Iris pigment epithelial cell (primary cell): ENCODE measurements at regions not wholly inside any gene's neighbourhood (a gene's known extent, or its start where the extent isn't known, plus 50 kb on each side); places are given as distances from the start of the nearest gene placed in this dataset.

Experiments used
- DNase-seq: peaks from one replicate; pipeline ENCODE4 v3.0.0-alpha.2; 2011; ENCODE audit warnings: low read depth

DNA sequence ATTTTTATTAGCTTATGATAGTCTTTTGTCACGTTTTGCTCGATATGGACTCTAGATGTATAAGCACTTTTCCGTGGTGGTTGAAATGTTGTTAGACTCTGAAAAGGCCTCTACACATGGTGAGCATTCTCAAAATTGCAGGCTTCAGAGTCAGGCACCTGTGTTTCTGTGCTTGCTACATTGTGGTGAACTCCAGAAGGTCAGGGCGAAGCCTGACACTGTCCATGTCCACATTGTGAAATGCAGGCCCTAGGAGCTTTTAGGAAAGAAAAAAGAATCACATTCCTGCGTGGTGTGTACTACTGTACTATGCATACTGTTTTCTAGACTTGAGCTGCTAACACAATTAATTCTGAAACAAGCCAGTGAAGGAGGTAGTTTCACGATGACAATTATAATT is 86.3 kb downstream of the HS3ST1 start:
- no peak for DNase-seq

DNA sequence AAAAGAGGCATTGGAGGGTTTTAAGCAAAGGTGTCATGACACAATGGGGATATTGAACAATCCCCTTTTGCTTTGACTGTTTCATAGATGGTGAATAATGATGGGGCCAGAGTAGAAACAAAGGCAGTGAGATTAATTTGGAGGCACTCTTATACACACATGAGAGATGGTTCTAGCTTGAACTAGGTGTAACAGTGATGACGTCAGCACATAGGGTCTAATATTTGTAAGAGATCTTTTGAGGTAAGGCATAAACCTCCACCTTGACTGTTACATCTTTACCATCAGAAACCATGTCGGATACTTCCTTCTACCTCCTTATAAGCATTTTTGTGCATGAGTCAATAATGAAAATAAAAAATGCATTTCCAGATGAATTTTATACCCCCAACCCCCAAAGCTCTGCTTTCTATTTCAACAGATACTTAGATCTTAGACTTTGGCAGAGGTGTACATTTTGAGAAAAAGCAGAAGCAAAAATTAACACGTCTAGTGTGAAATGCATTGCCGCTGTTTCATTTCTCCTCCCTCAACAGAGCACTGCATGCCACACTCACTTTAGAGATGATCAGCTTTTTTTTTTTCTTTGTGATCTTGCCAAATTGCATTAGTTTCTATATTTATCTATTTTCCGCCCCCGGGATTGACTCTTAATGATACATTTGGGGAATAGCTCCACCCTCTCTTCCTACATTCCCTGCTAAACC is 87.2 kb downstream of the HS3ST1 start:
- DNase-seq: no peak

DNA sequence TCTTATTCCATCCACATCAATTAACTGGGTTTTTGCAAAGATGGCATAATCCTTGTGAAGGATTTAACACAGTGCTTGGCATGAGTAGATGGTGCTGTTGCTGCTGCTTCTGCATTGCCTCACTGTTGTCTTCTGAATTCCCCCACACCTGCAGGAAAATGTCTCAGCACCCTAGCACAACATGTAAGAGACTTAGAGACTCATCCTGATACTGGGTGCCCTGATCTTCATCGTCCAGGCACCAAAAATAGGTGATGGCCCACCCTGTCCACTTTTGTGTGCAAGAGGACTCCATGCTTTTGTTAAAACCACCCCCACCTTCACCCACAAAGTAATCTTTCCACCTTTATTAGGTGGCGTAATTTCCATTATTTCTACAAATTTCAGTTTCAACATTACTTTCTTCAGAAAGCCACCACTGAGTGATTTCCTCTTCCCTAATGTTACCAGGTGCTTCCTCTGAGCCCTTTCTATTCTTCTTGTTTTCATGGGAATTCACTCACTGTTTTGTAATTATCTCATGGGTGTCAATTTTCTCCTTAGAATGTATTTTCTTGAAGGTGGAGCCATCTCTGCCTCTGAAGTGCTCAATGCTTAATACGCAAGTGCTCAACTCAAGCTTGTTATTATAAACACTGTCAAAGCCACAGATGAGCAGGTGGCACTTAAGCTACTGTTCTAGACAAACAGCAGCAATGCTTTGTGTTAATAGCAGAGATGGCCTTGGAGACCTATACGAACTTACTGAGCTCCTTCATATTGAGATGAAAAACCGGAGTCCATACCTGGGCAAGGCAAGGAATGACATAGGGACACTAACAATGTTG is 89.5 kb downstream of the HS3ST1 start:
- DNase-seq: no peak

DNA sequence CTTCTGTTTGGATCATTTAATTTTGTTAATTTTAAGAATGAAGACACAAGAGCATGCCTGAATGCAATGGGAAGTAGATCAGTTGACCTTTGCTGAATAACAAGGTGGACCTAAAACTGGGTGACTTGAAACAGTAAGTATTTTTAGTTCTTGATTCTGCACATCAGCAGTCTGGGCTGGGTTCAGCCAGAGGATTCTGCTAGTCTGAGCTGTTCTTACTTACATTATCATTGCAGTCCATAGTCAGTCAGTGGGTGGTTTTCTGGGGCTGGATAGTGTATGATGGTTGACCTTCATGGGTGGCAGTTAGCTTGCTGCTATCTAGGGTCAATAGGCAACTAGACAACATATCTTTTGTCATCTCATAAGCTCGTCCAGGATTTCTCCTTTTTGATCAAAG is 91.4 kb downstream of the HS3ST1 start:
- DNase-seq: no peak

DNA sequence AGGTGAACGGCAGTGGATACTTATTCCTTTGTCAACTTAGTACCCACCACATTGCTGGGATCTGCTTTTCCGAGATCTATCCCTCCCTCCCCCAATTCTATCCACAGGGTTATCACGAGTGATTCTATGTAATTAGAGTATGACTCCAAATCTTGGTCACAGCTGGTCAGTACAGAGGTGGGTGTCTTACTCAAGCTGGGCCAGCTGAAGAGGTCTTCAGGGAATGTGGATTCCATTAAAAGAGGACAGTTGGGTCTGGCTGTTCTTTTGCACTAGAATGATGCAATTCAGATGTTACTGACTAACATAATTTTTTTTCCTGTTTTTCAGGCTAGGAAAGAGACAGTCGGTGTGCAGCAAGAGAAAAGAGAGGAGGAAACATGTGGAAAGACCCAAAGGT is 92.3 kb downstream of the HS3ST1 start:
- DNase-seq: no peak

DNA sequence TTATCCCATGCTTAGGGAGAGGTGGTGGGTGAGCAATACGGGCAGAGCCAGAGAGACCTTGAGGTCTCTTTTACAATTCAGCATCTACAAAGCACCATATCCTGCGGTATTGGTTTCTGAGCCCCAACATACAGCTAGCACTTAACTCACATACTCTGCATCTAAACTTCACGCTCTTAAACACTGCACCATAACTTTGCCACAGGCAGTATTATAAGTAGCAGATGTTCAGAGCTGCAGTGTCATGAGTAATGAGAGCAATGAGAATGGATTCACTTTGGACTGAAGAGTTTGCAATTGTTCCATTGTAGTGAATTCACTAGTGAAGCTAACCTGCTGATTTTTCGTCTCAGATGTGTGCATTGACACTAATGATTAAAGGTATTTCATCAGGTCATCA is 93.8 kb downstream of the HS3ST1 start:
- DNase-seq: no peak

DNA sequence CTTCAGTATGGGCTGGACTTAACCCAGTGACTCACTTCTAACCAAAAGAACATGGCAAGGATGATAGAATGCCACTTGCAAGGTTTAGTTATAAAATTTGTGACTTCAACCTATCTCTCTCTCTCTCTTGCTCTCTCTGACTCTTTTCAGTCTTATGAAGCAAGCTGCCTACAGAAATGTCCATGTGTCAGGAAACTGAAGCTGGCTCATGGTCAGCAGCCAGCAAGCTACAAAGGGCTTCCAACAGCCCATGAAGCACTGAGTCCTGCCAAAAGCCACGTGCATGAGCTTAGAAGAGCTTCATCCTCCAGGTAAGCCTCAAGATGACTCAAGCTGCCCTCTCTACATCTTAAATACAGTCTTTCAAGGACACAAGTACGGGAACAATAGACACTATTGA is 100.3 kb downstream of the HS3ST1 start:
- DNase-seq: no peak

DNA sequence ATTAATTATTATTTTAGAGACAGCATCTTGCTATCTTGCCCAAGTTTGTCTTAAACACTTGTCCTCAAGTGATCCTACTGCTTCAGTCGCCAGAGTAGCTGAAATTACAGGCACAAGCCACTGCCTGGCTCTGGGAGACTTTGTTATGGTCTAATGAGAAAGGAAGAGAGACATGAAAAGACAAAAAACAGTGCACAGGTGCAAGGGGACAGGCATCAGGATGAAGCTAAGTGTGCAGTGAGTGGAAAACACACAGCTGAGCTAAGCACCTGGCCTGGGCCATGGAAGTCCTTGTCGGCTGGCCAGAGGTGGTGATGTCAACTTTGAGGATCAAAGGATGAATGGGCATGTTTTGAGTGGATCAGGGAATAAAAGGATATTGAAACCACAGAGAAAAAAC is 102.7 kb downstream of the HS3ST1 start:
- no peak for DNase-seq

DNA sequence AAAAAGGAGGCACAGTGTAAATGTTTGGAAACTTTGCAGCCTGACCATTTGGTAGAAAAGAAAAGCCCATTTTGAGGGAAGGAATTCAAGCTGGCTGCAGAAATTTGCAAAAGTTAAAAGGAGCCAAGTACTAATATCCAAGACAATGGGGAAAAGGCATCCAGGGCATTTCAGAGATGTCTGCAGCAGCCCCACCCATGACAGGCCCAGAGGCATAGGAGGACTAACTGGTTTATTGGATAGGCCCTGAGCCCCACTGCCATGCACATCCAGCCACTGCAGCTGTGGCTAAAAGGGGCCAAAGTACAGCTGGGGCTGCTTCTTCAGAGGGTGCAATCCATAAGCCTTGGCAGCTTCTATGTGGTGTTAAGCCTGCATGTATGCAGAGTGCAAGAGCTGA is 104.9 kb downstream of the HS3ST1 start:
- DNase-seq: no peak

DNA sequence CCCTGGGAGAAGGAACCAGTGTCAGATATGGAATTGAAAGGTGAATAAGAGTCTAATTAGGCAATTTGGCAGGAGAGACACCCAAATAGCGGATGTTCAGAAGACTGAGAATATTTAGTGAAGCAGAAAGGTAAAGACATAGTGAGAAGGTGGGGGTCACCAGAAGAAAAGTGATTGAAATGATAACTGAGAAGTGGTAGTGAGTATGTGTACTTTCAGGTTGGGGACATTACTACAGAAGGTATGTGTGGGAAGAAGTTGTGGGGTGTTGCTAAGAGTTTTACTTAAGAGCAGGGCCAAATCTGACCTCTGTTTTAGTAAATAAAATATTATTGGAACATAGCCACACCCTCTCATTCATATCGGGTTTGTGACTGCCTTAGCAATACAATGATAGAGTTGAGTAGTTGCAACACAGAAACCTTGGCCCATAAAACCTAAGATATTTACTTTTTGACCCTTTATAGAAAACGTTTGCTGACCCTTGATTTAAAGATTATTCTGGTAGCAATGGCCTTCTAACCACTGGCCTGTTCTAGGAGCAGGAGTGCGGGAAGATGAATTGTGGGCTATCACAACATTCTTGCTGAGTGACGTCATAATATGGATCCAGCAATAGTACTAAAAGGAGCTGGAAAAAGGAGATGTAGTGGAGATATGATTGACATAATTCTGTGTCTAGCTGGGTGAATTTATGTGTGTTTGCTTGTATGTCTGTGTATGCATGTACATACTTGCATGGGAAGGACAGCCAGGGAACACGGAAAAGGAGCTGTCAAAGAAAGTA is 115.3 kb downstream of the HS3ST1 start:
- DNase-seq: no peak

DNA sequence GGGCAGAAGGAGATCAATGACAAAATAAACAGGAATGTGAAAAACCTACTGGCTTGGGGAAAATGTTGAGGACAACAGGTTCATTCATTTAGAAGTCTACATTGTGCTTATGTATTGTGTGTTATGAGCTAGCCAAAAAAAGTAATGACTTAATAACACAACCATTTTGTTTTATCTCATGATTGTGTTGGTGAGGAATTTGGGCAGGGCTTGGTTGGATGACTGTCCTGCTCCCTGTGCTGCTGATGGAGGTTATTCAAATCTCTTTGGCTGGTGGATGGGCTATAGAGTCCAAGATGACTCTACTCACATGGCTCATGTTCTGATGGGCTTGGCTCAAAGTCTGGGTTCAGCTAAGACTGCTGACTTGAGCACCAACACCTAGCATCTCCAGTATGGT is 116.3 kb downstream of the HS3ST1 start:
- DNase-seq: peak; percentile 43

DNA sequence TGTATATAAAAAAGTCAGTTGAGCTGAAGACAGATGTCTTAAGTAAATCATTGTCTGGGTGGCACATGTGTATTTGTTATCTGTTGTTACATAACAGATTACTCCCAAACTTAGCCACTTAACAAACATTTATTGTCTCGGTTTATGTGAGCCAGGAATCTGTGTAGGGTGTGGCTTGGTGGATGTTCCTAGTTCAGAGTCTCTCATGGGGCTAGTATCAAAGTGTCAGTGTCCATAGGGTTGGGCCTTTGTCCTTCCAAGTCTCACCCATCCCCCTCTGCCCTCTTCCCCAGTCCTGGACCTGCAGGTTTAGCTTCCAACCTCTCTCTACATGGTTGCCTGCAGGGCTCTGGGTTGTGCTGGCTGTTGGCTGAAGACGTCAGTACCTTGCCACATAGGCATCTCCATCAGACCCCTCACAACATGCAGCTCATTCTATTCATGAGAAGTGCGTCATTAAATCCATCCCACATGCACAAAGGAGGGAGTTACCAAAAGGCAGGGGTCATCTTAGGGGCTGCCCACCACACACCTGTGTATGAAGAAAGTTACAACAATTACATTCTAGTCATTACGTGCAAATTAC is 127.5 kb downstream of the HS3ST1 start:
- no peak for DNase-seq

DNA sequence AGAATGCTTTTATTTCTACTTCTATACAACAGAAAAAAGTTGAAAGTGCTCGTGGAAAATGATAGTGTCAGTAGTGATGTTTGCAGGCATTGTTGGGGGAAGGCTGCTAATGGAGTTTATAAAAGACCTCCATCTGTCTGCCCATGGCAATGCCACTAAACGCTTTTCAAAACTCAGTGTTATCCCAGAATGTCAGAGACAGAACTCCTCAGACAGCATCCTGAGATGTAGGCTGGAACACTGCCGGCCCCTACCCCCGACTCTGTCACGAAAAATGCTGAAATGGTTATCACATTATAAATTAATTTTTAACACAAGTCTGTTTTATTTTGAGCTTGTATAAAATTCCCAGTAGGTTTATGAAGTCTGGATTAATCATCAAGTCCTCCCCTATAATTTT is 128.9 kb downstream of the HS3ST1 start:
- no peak for DNase-seq

DNA sequence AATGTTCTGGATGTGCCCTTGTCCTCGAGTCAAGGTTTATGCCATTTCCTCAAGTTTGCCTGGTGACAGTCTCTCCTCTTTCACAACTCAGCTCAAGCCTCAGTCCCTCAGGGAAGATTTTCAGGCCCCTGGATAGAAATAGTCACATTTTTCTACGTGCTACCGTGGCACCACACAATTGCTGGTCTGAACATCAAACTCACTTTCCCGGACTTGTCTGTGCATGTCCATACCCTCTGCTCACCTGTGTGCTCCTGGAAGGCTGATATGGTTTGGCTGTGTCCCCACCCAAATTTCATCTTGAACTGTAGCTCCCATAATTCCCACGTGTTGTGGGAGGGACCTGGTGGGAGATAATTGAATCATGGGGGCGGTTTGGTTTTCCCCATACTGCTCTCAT is 129.7 kb downstream of the HS3ST1 start:
- DNase-seq: no peak

DNA sequence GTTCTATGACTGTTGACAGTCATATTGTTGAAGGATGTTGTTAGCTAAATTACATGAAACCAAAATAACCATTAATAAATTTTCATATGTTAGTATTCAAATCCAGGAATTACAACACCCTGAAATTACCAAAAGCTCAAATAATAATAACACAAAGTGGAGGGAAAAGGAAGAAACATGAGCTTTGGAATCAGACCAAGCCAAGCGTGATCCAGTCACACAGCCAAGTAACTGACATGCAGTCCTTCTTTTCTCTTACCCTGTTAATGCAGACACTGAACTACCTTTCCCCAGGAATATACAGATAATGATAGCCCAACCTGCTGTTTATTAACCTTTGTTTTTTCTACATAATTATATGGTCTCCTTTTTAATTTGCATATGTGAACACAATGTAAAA is 130.2 kb downstream of the HS3ST1 start:
- DNase-seq: no peak

DNA sequence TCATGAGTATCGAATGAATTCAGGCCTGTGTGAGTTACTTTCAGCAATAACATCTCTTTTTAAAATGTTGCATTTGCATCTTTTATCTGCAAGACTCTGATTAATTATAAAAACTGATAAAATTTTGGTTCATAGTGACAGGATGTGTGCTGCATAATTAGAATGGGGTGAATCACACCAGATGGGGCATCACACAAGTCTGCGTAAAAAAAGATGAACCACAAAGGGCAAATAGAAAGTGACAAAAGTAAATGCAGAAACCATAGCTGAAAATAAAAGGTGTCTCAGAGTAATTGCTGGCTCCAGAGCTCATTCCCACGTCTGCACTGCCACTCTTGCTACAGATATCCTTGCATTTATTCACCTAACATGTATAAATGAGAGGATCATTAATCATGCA is 131.1 kb downstream of the HS3ST1 start:
- DNase-seq: no peak

DNA sequence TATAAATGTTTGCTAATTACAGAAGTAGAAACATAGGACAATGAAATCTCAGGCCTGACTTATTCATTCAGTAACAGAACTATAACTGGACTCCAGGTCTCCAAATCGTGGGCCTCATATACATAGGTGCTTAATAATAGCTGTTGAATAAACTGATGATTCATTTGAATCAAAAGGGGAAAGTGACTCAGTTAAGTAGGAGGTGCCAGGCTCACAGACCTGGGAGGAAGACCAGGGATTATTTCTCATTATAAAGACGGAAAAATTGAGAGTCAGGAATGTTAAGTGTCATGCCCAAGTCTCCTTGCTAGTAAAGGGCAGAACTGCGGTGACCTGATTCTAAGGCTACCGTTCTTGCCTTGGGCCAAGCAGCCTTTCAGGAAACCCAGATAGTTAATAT is 131.5 kb downstream of the HS3ST1 start:
- peak; percentile 6 for DNase-seq

DNA sequence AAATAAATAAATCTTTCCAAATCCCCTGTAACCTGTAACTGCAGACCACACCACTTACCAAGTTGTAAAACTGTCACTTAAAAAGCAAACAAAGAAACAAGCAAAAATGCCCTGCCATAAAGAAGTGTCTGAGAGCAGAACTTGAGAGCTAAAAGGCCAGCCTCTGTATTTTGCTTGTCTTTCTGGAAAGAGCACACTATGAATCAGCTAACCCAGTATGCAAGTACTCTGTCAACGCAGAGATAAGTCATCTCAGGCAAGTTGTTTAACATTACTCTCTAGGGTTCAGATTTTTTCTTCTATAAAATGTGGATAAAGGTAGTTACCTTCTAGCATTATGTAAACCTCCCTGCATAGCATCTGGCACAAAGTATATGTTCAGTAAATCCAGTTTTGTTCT is 134.8 kb downstream of the HS3ST1 start:
- DNase-seq: peak; percentile 7

DNA sequence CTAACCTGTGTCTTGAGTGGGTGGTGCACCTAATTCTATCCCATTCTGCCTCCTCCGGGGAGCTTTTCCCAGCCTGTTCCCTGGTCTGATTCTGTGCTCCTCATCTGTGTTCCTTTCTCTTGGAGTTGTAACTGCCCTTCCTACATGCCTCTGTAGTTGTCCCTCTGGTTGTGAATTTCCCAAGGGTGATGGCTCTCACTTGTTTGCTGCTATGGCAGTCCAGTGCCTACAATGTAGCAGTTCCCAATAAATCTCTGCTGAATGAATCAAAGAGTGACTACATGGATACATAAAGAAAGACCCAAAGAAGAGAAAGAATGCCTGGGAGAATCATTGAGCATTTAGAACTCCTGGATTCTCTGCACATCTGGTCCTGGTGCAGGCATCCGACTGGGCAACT is 141.6 kb downstream of the HS3ST1 start:
- no peak for DNase-seq

DNA sequence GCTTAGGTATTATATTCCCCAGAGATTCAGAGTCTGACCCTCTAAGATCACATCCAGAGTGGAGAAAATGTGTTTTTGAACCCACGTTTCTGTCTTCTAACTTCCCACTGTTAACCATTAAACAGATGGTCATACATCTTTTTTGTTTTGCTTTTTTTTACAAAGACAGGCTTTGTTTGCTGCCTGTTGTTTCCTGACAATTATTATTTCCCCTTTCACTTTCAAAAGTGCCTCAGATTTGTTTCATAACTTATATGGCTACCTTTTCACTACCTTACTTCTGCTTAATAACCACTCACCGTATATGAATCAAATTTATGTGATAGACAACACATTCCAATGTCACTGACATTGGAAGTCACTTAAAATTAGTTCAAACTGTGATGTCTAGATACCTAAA is 142.2 kb downstream of the HS3ST1 start:
- no peak for DNase-seq

DNA sequence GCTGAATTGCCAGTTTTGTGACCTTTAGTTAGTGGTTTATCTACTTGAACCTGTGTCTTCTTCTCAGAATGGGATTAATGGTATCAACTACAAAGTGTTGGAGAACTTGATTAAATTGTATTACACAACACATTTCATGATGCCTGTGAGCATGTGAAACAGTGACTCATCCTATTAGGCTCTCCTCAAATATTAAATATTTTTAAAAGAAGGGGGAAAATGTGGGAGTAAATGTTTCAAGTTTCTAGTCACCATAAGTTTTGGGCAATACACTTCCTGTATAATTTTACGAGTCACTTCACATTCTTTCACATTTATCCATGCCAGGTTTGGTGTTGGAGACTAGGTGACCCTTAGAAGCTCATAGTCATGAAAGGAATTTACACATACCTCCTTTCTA is 147.0 kb downstream of the HS3ST1 start:
- DNase-seq: peak; percentile 11

DNA sequence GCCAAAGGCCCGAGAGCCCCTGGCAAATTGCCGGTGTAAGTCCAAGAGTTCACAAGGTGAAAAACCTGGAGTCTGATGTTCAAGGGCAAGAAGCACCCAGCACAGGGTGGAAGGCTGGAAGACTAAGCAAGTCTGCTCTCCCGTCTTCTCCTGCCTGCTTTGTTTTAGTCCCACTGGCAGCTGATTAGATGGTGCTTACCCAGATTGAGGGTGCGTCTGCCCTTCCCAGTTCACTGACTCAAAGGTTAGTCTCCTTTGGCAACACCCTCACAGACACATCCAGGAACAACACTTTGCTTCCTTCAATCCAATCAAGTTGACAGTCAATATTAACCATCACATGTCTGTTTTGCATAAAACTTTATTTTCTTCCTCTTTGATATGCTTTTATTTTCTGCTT is 157.4 kb downstream of the HS3ST1 start:
- DNase-seq: no peak

DNA sequence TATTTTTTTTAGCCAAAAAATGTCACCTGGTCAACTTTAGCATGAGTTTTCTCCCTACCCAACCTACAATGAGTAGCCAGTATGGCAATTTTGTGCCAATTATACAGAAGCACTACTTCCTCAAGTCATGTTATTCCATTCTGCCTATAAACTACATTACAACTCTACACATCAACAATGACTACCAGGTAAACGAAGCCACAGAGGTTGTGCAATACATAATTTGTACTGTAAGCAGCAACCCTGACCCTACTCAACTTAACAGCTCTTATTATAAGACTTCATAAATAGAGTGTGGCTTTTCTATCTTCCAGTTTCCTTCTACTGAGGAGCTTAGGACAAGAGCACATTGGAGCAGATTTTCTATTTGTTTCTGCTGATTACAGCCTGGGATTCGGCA is 160.5 kb downstream of the HS3ST1 start:
- DNase-seq: no peak
